SK-N-SH treated with all-trans-retinoic acid at 6 μM for 48 hours (cell line): ENCODE measurements at regions not wholly inside any gene's neighbourhood (a gene's known extent, or its start where the extent isn't known, plus 50 kb on each side); places are given as distances from the start of the nearest gene placed in this dataset.

Experiments
- CSDC2 ChIP-seq: fragments of 250-450 bp; sonication (Bioruptor Pico); IDR thresholded peaks from 2 replicates; pipeline ENCODE4 v1.5.0; 2020; ENCODE audit warnings: mild to moderate bottlenecking, moderate library complexity
- TOX ChIP-seq: fragments of 250-450 bp; sonication (Bioruptor Pico); IDR thresholded peaks from 2 replicates; pipeline ENCODE4 v1.8.0; 2021; ENCODE audit warnings: mild to moderate bottlenecking, moderate library complexity, borderline replicate concordance
- ZFP3 ChIP-seq: fragments of 250-450 bp; sonication (Bioruptor Pico); IDR thresholded peaks from 2 replicates; pipeline ENCODE4 v1.5.0; 2020; ENCODE audit warnings: mild to moderate bottlenecking, moderate library complexity
- ZFP30 ChIP-seq: fragments of 450-650 bp; formaldehyde crosslinking; IDR thresholded peaks from 2 replicates; pipeline ENCODE4 v1.5.0; 2022; ENCODE audit warnings: mild to moderate bottlenecking, moderate library complexity
- ZNF8 ChIP-seq: fragments of 450-650 bp; formaldehyde crosslinking; IDR thresholded peaks from 2 replicates; pipeline ENCODE4 v1.5.0; 2020; ENCODE audit warnings: mild to moderate bottlenecking, moderate library complexity
- TF ChIP-seq, protein P1 (sequence below): fragments of 250-450 bp; sonication (Bioruptor Pico); IDR thresholded peaks from 2 replicates; pipeline ENCODE4 v1.5.1; 2020; ENCODE audit warnings: low read depth, mild to moderate bottlenecking, moderate library complexity
- TF ChIP-seq, protein P2 (sequence below): fragments of 250-450 bp; sonication (Bioruptor Pico); IDR thresholded peaks from 2 replicates; pipeline ENCODE4 v1.8.0; 2020; ENCODE audit warnings: mild to moderate bottlenecking, moderate library complexity, borderline replicate concordance

DNA sequence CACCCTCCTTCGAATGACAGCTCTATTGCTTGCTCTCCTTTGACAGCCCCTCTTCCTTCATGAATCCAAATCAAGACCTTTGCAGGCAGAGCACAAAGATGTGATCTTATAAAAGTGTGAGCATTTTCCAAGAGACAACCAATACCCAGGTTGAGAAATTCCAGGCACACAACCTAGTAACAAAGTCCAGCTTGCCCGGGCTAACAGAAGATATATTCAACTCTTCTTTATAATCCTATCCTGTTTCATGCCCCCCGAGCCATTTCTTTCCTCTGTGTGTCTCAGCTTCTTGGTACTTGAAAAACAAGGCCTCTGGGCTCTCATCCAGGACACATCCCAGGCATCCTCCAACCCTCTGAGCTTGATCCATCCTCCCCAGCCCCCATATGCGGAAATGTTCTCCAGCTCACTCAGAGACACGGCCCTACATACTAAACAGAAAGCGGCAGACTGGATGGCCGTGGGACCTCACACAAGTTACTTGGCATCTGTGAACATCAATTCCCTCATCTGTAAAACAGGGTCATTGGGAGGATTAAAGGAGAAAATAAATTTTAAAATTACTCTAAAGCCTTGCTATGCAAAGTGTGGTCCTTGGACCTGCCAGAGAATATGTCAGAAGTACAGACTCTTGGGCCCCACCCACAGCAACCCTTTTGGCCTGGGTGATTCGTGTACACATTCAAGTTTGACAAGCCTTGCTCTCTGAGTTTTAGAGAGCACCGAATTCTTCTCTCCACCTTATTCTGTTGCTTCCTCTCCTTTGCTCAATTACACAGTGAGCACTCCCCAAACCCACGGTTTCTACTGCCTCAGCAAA is 627.0 kb downstream of the BCOR start:
- no peak for TF ChIP-seq CSDC2 (CRISPR knock-in tag)
- no peak for TF ChIP-seq ZFP3 (CRISPR knock-in tag)
- TF ChIP-seq, protein P1, sequence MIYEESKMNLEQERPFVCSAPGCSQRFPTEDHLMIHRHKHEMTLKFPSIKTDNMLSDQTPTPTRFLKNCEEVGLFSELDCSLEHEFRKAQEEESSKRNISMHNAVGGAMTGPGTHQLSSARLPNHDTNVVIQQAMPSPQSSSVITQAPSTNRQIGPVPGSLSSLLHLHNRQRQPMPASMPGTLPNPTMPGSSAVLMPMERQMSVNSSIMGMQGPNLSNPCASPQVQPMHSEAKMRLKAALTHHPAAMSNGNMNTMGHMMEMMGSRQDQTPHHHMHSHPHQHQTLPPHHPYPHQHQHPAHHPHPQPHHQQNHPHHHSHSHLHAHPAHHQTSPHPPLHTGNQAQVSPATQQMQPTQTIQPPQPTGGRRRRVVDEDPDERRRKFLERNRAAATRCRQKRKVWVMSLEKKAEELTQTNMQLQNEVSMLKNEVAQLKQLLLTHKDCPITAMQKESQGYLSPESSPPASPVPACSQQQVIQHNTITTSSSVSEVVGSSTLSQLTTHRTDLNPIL (CRISPR knock-in tag), result no peak
- no peak for TF ChIP-seq ZFP30 (CRISPR knock-in tag)
- no peak for TF ChIP-seq TOX (CRISPR knock-in tag)
- no peak for TF ChIP-seq ZNF8 (CRISPR knock-in tag)
- TF ChIP-seq, protein P2, sequence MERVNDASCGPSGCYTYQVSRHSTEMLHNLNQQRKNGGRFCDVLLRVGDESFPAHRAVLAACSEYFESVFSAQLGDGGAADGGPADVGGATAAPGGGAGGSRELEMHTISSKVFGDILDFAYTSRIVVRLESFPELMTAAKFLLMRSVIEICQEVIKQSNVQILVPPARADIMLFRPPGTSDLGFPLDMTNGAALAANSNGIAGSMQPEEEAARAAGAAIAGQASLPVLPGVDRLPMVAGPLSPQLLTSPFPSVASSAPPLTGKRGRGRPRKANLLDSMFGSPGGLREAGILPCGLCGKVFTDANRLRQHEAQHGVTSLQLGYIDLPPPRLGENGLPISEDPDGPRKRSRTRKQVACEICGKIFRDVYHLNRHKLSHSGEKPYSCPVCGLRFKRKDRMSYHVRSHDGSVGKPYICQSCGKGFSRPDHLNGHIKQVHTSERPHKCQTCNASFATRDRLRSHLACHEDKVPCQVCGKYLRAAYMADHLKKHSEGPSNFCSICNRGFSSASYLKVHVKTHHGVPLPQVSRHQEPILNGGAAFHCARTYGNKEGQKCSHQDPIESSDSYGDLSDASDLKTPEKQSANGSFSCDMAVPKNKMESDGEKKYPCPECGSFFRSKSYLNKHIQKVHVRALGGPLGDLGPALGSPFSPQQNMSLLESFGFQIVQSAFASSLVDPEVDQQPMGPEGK (CRISPR knock-in tag), result no peak
